SK-N-SH (cell line): ENCODE measurements at regions not wholly inside any gene's neighbourhood (a gene's known extent, or its start where the extent isn't known, plus 50 kb on each side); places are given as distances from the start of the nearest gene placed in this dataset.

Experiments used
- CTCF ChIA-PET: fragments of 300-600, 350-600 bp; formaldehyde crosslinking; extraction: SDS; loops from one replicate; lab custom pipeline; 2021; lab: Yijun Ruan, JAX
- POLR2A ChIA-PET: fragments of 350-600 bp; sonication (Branson Sonifier 250); formaldehyde crosslinking; extraction: SDS; loops from one replicate; lab custom pipeline; 2020; ENCODE audit warnings: antibody characterized with exemption, inconsistent platforms; lab: Yijun Ruan, JAX
- DNase-seq: peaks from one replicate; pipeline ENCODE4 v3.0.0; 2012
- H2AFZ ChIP-seq: fragments of 200-600 bp; sonication (generic); 2 replicates; pipeline ENCODE4 v1.8.1; 2016; ENCODE audit warnings: antibody characterized with exemption, mild to moderate bottlenecking, low read depth
- H3F3A ChIP-seq: fragments of 200-600 bp; sonication (generic); replicated peaks from 2 replicates; pipeline ENCODE3; 2016; ENCODE audit warnings: antibody characterized with exemption, mild to moderate bottlenecking; ENCODE audit not compliant: insufficient read depth
- H3K27ac ChIP-seq, 2 experiments: fragments of 200-500 bp in 1 of 2; fragments of 200-600 bp in 1 of 2; sonication (Bioruptor generic) in 1 of 2; sonication (generic), shearing (Covaris generic) in 1 of 2; 2 replicates each; pipeline versions ENCODE4 v1.5.1 to v1.6.1; 2014 to 2016; ENCODE audit warnings: low read depth in 2 of 2, inconsistent platforms in 1 of 2, low read length in 1 of 2, mild to moderate bottlenecking in 1 of 2, mixed read lengths in 1 of 2
- H3K27me3 ChIP-seq: fragments of 200-600 bp; sonication (generic), shearing (Covaris generic); 2 replicates; pipeline ENCODE4 v1.6.1; 2016; ENCODE audit warnings: mixed run types; ENCODE audit not compliant: insufficient read depth
- H3K36me3 ChIP-seq, 2 experiments: fragments of 200-500 bp in 1 of 2; fragments of 200-600 bp in 1 of 2; sonication (Bioruptor generic) in 1 of 2; sonication (generic) in 1 of 2; replicated peaks in 1 of 2; 2 replicates each; pipeline versions ENCODE3 to v1.5.1; 2014 to 2016; ENCODE audit warnings: low read length in 1 of 2, mild to moderate bottlenecking in 1 of 2; ENCODE audit not compliant: insufficient read depth in 2 of 2, control insufficient read depth in 1 of 2
- H3K4me1 ChIP-seq, 2 experiments: fragments of 200-500 bp in 1 of 2; fragments of 200-600 bp in 1 of 2; sonication (Bioruptor generic) in 1 of 2; sonication (generic), shearing (Covaris generic) in 1 of 2; 2 replicates each; pipeline versions ENCODE4 v1.5.1 to v1.6.1; 2014 to 2016; ENCODE audit warnings: low read depth in 1 of 2, low read length in 1 of 2, mixed run types in 1 of 2; ENCODE audit not compliant: insufficient read depth in 2 of 2, control insufficient read depth in 1 of 2
- H3K4me2 ChIP-seq: fragments of 200-600 bp; sonication (generic), shearing (Covaris generic); 2 replicates; pipeline ENCODE4 v1.6.1; 2017; ENCODE audit warnings: mixed run types
- H3K4me3 ChIP-seq, 2 experiments: fragments of 200-500 bp in 1 of 2; fragments of 200-600 bp in 1 of 2; sonication (Bioruptor generic) in 1 of 2; sonication (generic), shearing (Covaris generic) in 1 of 2; 2 replicates each; pipeline versions ENCODE4 v1.5.1 to v1.8.1; 2014 to 2016; ENCODE audit warnings: low read depth in 2 of 2, inconsistent platforms in 1 of 2, low read length in 1 of 2, mild to moderate bottlenecking in 1 of 2, mixed read lengths in 1 of 2, moderate library complexity in 1 of 2
- H3K79me2 ChIP-seq: fragments of 200-600 bp; sonication (generic); 2 replicates; pipeline ENCODE4 v1.8.1; 2017; ENCODE audit warnings: mild to moderate bottlenecking; ENCODE audit not compliant: insufficient read depth
- H3K9ac ChIP-seq: fragments of 200-600 bp; sonication (generic); 2 replicates; pipeline ENCODE4 v1.6.1; 2017; ENCODE audit warnings: mixed run types
- H3K9me2 ChIP-seq: fragments of 200-600 bp; sonication (generic); 2 replicates; pipeline ENCODE4 v1.6.1; 2017; ENCODE audit warnings: mixed run types
- H3K9me3 ChIP-seq: fragments of 200-600 bp; sonication (generic); 2 replicates; pipeline ENCODE4 v1.6.1; 2017; ENCODE audit warnings: mixed run types, mild to moderate bottlenecking, moderate library complexity
- H4K20me1 ChIP-seq: fragments of 200-600 bp; sonication (generic); 2 replicates; pipeline ENCODE4 v1.6.1; 2017; ENCODE audit warnings: mild to moderate bottlenecking, mixed run types; ENCODE audit not compliant: insufficient read depth
- EP300 ChIP-seq, 2 experiments: IDR thresholded peaks; 2 replicates each; pipeline versions ENCODE4 v1.4.0 to v1.6.1; 2012; ENCODE audit warnings: borderline replicate concordance in 1 of 2, low read depth in 1 of 2, low read length in 1 of 2
- MEF2A ChIP-seq: IDR thresholded peaks from 2 replicates; pipeline ENCODE4 v1.4.0; 2012; ENCODE audit warnings: low read depth, borderline replicate concordance
- SMC3 ChIP-seq: IDR thresholded peaks from 2 replicates; pipeline ENCODE4 v1.6.1; 2012; ENCODE audit warnings: low read depth, low read length, improper control_type of control experiment
- TEAD4 ChIP-seq: IDR thresholded peaks from 2 replicates; pipeline ENCODE4 v1.4.0; 2012; ENCODE audit warnings: mild to moderate bottlenecking, borderline replicate concordance; ENCODE audit not compliant: insufficient read depth
- WGBS: methylation state at CpG from one replicate; pipeline ENCODE4 v1.1.6; 2017; ENCODE audit warnings: low lambda C conversion rate; 5-methylcytosine and 5-hydroxymethylcytosine counted together
- TF ChIP-seq, protein P1 (sequence below): fragments of 200-600 bp; sonication (generic); IDR thresholded peaks from 2 replicates; pipeline ENCODE4 v1.6.1; 2017; ENCODE audit warnings: antibody characterized with exemption, mild to moderate bottlenecking, moderate library complexity
- TF ChIP-seq, protein P2 (sequence below): IDR thresholded peaks from 2 replicates; pipeline ENCODE4 v1.4.0; 2012; ENCODE audit warnings: low read depth, borderline replicate concordance
- TF ChIP-seq, protein P3 (sequence below): IDR thresholded peaks from 2 replicates; pipeline ENCODE4 v1.4.0; 2012; ENCODE audit warnings: low read depth
- TF ChIP-seq, protein P4 (sequence below): IDR thresholded peaks from 2 replicates; pipeline ENCODE4 v1.6.1; 2012; ENCODE audit warnings: mild to moderate bottlenecking, low read depth, low read length, moderate library complexity
- TF ChIP-seq, protein P5 (sequence below): fragments of 150-350 bp; IDR thresholded peaks from 2 replicates; pipeline ENCODE4 v1.6.1; 2017; ENCODE audit warnings: antibody characterized with exemption, low read length, low read depth, borderline replicate concordance

DNA sequence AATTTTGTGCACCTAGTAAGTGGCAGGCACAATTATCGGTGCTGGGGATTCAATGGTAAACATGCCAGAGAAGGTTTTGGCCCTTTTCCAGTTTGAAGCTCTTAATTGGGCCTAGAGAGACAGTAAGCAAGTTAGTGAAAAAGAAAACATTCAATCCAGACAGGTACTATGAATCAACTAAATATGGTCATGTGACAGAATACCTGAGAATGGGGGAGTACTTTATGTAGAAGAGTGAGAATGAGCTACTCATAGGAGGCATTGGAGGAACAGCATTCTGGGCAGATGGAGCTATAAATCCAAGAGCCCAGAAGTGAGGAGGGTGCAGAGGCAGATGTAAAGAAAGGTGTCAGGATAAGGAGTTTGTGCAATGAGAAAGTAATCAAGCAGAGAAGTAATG is 1017.9 kb downstream of the ADGRL2 start:
- Histone ChIP-seq H3K4me3 (no peak overlapping the region), H3K4me1 (no peaks in the 10 kb centered on the region), H2AFZ (no peak overlapping the region), H3K27ac (no peak overlapping the region), H3K4me2 (no peak overlapping the region), H3K9me2 (no peaks in the 10 kb centered on the region), H3K36me3 (no peaks in the 10 kb centered on the region), H3K9ac (no peak overlapping the region), H3K27me3 (no peaks in the 10 kb centered on the region), H4K20me1 (no peaks in the 10 kb centered on the region), H3K79me2 (no peaks in the 10 kb centered on the region), H3K9me3 (no peaks in the 10 kb centered on the region), H3F3A (no peaks in the 10 kb centered on the region)
- POLR2A ChIA-PET, result no interaction called here
- 80% methylated on average over 1 of the region's 1 CpG for WGBS
- CTCF ChIA-PET, result no interaction called here
- TF ChIP-seq, protein P1, sequence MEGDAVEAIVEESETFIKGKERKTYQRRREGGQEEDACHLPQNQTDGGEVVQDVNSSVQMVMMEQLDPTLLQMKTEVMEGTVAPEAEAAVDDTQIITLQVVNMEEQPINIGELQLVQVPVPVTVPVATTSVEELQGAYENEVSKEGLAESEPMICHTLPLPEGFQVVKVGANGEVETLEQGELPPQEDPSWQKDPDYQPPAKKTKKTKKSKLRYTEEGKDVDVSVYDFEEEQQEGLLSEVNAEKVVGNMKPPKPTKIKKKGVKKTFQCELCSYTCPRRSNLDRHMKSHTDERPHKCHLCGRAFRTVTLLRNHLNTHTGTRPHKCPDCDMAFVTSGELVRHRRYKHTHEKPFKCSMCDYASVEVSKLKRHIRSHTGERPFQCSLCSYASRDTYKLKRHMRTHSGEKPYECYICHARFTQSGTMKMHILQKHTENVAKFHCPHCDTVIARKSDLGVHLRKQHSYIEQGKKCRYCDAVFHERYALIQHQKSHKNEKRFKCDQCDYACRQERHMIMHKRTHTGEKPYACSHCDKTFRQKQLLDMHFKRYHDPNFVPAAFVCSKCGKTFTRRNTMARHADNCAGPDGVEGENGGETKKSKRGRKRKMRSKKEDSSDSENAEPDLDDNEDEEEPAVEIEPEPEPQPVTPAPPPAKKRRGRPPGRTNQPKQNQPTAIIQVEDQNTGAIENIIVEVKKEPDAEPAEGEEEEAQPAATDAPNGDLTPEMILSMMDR, result no peak
- no peak for DNase-seq

DNA sequence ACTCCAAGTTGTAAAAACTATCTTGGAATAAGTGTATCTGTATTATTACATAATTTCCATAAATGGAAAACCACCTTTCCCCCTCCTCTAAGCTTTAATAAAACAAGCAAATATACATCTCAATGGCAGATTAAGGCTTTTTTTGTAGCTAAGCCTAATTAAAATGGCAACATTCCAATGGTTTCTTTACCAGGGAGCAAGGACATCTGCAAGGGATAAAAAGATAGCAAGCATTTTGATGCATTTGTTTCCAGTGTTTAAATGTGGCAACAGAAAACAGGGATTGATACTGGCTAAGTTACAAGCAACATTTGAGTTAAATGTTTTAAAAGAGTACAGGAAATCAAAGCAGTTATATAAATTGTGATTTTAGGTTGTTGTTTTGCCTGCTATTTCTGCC is 1012.7 kb downstream of the ADGRL2 start:
- H3K9me2 ChIP-seq, result no peaks in the 10 kb centered on the region
- ChIA-PET CTCF (interaction anchor here (1.0 kb wide), 1 partner anchor 10 kb away, joined by 3 read pairs; no protein-coding TSS in a partner anchor), POLR2A (no interaction called here)
- H3K4me3 ChIP-seq, result no peak overlapping the region
- H3K79me2 ChIP-seq, result no peaks in the 10 kb centered on the region
- no peaks in the 10 kb centered on the region; a peak in 1 of 4 replicates for H3K4me1 ChIP-seq
- no peaks in the 10 kb centered on the region for H3K9me3 ChIP-seq
- H3K27me3 ChIP-seq, result no peaks in the 10 kb centered on the region
- TF ChIP-seq, protein P2, sequence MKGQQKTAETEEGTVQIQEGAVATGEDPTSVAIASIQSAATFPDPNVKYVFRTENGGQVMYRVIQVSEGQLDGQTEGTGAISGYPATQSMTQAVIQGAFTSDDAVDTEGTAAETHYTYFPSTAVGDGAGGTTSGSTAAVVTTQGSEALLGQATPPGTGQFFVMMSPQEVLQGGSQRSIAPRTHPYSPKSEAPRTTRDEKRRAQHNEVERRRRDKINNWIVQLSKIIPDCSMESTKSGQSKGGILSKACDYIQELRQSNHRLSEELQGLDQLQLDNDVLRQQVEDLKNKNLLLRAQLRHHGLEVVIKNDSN, result no peak
- TF ChIP-seq, protein P3, sequence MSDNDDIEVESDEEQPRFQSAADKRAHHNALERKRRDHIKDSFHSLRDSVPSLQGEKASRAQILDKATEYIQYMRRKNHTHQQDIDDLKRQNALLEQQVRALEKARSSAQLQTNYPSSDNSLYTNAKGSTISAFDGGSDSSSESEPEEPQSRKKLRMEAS, result no peak
- TF ChIP-seq, protein P4, sequence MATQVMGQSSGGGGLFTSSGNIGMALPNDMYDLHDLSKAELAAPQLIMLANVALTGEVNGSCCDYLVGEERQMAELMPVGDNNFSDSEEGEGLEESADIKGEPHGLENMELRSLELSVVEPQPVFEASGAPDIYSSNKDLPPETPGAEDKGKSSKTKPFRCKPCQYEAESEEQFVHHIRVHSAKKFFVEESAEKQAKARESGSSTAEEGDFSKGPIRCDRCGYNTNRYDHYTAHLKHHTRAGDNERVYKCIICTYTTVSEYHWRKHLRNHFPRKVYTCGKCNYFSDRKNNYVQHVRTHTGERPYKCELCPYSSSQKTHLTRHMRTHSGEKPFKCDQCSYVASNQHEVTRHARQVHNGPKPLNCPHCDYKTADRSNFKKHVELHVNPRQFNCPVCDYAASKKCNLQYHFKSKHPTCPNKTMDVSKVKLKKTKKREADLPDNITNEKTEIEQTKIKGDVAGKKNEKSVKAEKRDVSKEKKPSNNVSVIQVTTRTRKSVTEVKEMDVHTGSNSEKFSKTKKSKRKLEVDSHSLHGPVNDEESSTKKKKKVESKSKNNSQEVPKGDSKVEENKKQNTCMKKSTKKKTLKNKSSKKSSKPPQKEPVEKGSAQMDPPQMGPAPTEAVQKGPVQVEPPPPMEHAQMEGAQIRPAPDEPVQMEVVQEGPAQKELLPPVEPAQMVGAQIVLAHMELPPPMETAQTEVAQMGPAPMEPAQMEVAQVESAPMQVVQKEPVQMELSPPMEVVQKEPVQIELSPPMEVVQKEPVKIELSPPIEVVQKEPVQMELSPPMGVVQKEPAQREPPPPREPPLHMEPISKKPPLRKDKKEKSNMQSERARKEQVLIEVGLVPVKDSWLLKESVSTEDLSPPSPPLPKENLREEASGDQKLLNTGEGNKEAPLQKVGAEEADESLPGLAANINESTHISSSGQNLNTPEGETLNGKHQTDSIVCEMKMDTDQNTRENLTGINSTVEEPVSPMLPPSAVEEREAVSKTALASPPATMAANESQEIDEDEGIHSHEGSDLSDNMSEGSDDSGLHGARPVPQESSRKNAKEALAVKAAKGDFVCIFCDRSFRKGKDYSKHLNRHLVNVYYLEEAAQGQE, result no peak
- TF ChIP-seq EP300 (IDR thresholded peaks at IDR 0.05; ENCODE audit: borderline replicate concordance in 1 of 2, low read depth in 1 of 2, low read length in 1 of 2) (no peak), SMC3 (no peak), TEAD4 (no peak), MEF2A (no peak)
- TF ChIP-seq, protein P5, sequence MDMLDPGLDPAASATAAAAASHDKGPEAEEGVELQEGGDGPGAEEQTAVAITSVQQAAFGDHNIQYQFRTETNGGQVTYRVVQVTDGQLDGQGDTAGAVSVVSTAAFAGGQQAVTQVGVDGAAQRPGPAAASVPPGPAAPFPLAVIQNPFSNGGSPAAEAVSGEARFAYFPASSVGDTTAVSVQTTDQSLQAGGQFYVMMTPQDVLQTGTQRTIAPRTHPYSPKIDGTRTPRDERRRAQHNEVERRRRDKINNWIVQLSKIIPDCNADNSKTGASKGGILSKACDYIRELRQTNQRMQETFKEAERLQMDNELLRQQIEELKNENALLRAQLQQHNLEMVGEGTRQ, result no peak
- TF ChIP-seq, protein P1, result no peak
- no peak for DNase-seq
- no peak overlapping the region for H3K27ac ChIP-seq
- H3F3A ChIP-seq, result peaks cover 3% of the 10 kb centered on the region
- no peaks in the 10 kb centered on the region for H4K20me1 ChIP-seq
- no peak overlapping the region for H3K4me2 ChIP-seq
- no peak overlapping the region for H2AFZ ChIP-seq
- H3K36me3 ChIP-seq, result no peaks in the 10 kb centered on the region
- H3K9ac ChIP-seq, result no peak overlapping the region
